Cardiac muscle cell (in vitro differentiated cells and primary cell): ENCODE measurements at regions not wholly inside any gene's neighbourhood (a gene's known extent, or its start where the extent isn't known, plus 50 kb on each side); places are given as distances from the start of the nearest gene placed in this dataset.
A peak's percentile ranks its signal among the peaks of the same experiment; 100 is the strongest.

ENCODE experiments used
- DNase-seq, 2 donors: peaks; one replicate each; pipeline versions ENCODE4 v3.0.0 to v3.0.0-alpha.2; 2010 to 2017; ENCODE audit warnings: low read depth in 1 of 2, low spot score in 1 of 2
- H3K27ac ChIP-seq: fragments of 200-600 bp; sonication (generic); 2 replicates; pipeline ENCODE4 v1.5.1; 2016
- H3K27me3 ChIP-seq: fragments of 200-600 bp; sonication (generic); 2 replicates; pipeline ENCODE4 v1.6.0; 2016; ENCODE audit warnings: control low read depth
- H3K36me3 ChIP-seq: fragments of 200-600 bp; sonication (generic); 2 replicates; pipeline ENCODE4 v1.5.1; 2016; ENCODE audit warnings: control low read depth
- H3K4me1 ChIP-seq: fragments of 200-600 bp; sonication (generic); 2 replicates; pipeline ENCODE4 v1.8.1; 2017; ENCODE audit warnings: low read depth, mild to moderate bottlenecking, mixed run types
- H3K4me3 ChIP-seq: fragments of 200-600 bp; sonication (generic); 2 replicates; pipeline ENCODE4 v1.5.1; 2016; ENCODE audit warnings: mild to moderate bottlenecking
- H3K9me3 ChIP-seq: fragments of 200-600 bp; sonication (generic); 2 replicates; pipeline ENCODE4 v1.5.1; 2017; ENCODE audit warnings: low read depth, mild to moderate bottlenecking, control low read depth
- CTCF ChIP-seq: IDR thresholded peaks from 2 replicates; pipeline ENCODE4 v1.5.1; 2012; ENCODE audit warnings: low read depth, mild to moderate bottlenecking, low read length

- Histone ChIP-seq H3K36me3 (no peaks in the 10 kb centered on the region), H3K27ac (no peak overlapping the region), H3K4me1 (peaks cover 16% of the 10 kb centered on the region), H3K4me3 (no peak overlapping the region), H3K27me3 (no peaks in the 10 kb centered on the region), H3K9me3 (no peaks in the 10 kb centered on the region)
- no peak for TF ChIP-seq CTCF
- DNase-seq: no peak
Observed at GRCh38 chr6:22035690-22036089, 261.1 kb downstream of the PRL start.

- no peaks in the 10 kb centered on the region for H3K9me3 ChIP-seq
- H3K4me1 ChIP-seq: peaks cover 16% of the 10 kb centered on the region
- H3K4me3 ChIP-seq: no peak overlapping the region
- no peaks in the 10 kb centered on the region for H3K27me3 ChIP-seq
- H3K36me3 ChIP-seq: no peaks in the 10 kb centered on the region
- peak; percentile 6 to 37 for DNase-seq
- TF ChIP-seq CTCF: no peak
- H3K27ac ChIP-seq: peak overlapping the region; percentile 62
Observed at GRCh38 chr6:22036275-22036674, 260.6 kb downstream of the PRL start.

- Histone ChIP-seq H3K4me3 (no peak overlapping the region), H3K9me3 (no peaks in the 10 kb centered on the region), H3K4me1 (peaks cover 16% of the 10 kb centered on the region), H3K27me3 (no peaks in the 10 kb centered on the region), H3K27ac (no peak overlapping the region), H3K36me3 (no peaks in the 10 kb centered on the region)
- DNase-seq: no peak
- no peak for TF ChIP-seq CTCF
Observed at GRCh38 chr6:22036699-22037098, 260.1 kb downstream of the PRL start.

- Histone ChIP-seq H3K4me1 (no peaks in the 10 kb centered on the region), H3K9me3 (no peaks in the 10 kb centered on the region), H3K27ac (no peak overlapping the region), H3K27me3 (no peaks in the 10 kb centered on the region), H3K4me3 (no peak overlapping the region), H3K36me3 (no peaks in the 10 kb centered on the region)
- DNase-seq: peak in 1 of 2 donors; percentile 45
- TF ChIP-seq CTCF: no peak
Observed at GRCh38 chr6:22041797-22042480, 254.9 kb downstream of the PRL start.

GRCh38 chr6:22042706-22043105, 254.1 kb downstream of the PRL start:
- no peaks in the 10 kb centered on the region for H3K9me3 ChIP-seq
- H3K27me3 ChIP-seq: no peaks in the 10 kb centered on the region
- no peak overlapping the region for H3K4me3 ChIP-seq
- H3K27ac ChIP-seq: no peak overlapping the region
- peak in 1 of 2 donors; percentile 43 for DNase-seq
- no peaks in the 10 kb centered on the region for H3K36me3 ChIP-seq
- no peaks in the 10 kb centered on the region for H3K4me1 ChIP-seq
- TF ChIP-seq CTCF: no peak
